Thymus (tissue), 11 donors: ENCODE measurements at regions not wholly inside any gene's neighbourhood (a gene's known extent, or its start where the extent isn't known, plus 50 kb on each side); places are given as distances from the start of the nearest gene placed in this dataset.

Source experiments
- DNase-seq, 9 donors: peaks; one replicate each; pipeline ENCODE4 v3.0.0-alpha.2; 2013; ENCODE audit warnings: low spot score in 9 of 9, low read depth in 6 of 9, missing footprints in 1 of 9
- H3K27ac ChIP-seq, 2 donors: one replicate each; pipeline ENCODE4 v1.5.1; 2013; ENCODE audit warnings: control low read depth in 1 of 2, low read depth in 1 of 2, low read length in 1 of 2, mild to moderate bottlenecking in 1 of 2, moderate library complexity in 1 of 2
- H3K27me3 ChIP-seq, 2 donors: one replicate each; pipeline ENCODE4 v1.5.1; 2013; ENCODE audit warnings: low read length in 1 of 2; ENCODE audit not compliant: control insufficient read depth in 2 of 2, insufficient read depth in 1 of 2
- H3K36me3 ChIP-seq, 2 donors: one replicate each; pipeline ENCODE4 v1.5.1; 2013; ENCODE audit warnings: low read length in 1 of 2, mild to moderate bottlenecking in 1 of 2, moderate library complexity in 1 of 2; ENCODE audit not compliant: control insufficient read depth in 2 of 2, insufficient read depth in 2 of 2
- H3K4me1 ChIP-seq, 2 donors: one replicate each; pipeline ENCODE4 v1.5.1; 2013; ENCODE audit warnings: low read length in 2 of 2; ENCODE audit not compliant: control insufficient read depth in 2 of 2, insufficient read depth in 2 of 2
- H3K4me3 ChIP-seq, 2 donors: one replicate each; pipeline ENCODE4 v1.5.1; 2013; ENCODE audit warnings: low read length in 2 of 2, control low read depth in 1 of 2, mild to moderate bottlenecking in 1 of 2
- H3K9me3 ChIP-seq, 2 donors: one replicate each; pipeline ENCODE4 v1.5.1; 2013; ENCODE audit warnings: low read length in 1 of 2, mild to moderate bottlenecking in 1 of 2; ENCODE audit not compliant: control insufficient read depth in 2 of 2, insufficient read depth in 1 of 2
- WGBS: extraction: QIAGEN DNeasy Blood & Tissue Kit; methylation state at CpG from one replicate; pipeline ENCODE4 v1.1.7; 2013; 5-methylcytosine and 5-hydroxymethylcytosine counted together
- donor health status: healthy.

DNA sequence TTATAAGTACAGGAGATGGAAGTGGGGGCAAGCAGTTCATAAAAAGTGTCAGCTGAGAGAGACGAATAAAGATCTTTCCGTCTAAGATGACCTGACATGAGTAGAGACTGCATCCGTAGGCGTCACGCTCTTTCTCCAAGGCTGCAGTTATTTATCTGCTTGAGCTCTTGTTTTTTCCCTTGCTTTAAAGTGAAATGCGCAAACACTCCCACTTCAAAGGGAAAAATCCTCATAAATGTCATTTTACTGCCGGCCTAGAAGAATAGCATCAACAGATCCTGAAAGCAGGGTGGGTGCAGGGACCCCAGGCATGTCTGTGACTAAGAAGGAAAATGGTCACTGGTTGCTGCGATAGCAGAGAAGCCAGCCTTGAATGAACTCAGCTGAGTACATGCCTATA, 647.4 kb downstream of the MED13L start:
- H3K27ac ChIP-seq, result no peak overlapping the region
- no peaks in the 10 kb centered on the region for H3K27me3 ChIP-seq
- H3K9me3 ChIP-seq, result no peaks in the 10 kb centered on the region
- no peaks in the 10 kb centered on the region for H3K4me1 ChIP-seq
- 87% methylated on average over 8 of the region's 8 CpGs for WGBS
- no peak for DNase-seq
- H3K4me3 ChIP-seq, result no peak overlapping the region
- no peaks in the 10 kb centered on the region for H3K36me3 ChIP-seq

GRCh38 chr12:115626210-115626609, 651.3 kb downstream of the MED13L start:
- WGBS, result 88% methylated on average over 3 of the region's 3 CpGs

GRCh38 chr12:115623764-115624334, 653.6 kb downstream of the MED13L start:
- WGBS, result 13% methylated on average over 18 of the region's 18 CpGs
- no peak overlapping the region for H3K27ac ChIP-seq
- DNase-seq, result no peak

More at GRCh38 chr12:115626210-115626609, 651.3 kb downstream of the MED13L start:
- no peaks in the 10 kb centered on the region for H3K4me1 ChIP-seq
- H3K4me3 ChIP-seq, result no peak overlapping the region
- H3K27ac ChIP-seq, result no peak overlapping the region
- no peaks in the 10 kb centered on the region for H3K9me3 ChIP-seq
- peaks cover 0 to 12% of the 10 kb centered on the region in 2 donors for H3K27me3 ChIP-seq
- H3K36me3 ChIP-seq, result no peaks in the 10 kb centered on the region
- no peak for DNase-seq

GRCh38 chr12:115623275-115623674, 654.2 kb downstream of the MED13L start:
- H3K4me1 ChIP-seq, result no peaks in the 10 kb centered on the region

More at GRCh38 chr12:115623764-115624334, 653.6 kb downstream of the MED13L start:
- Histone ChIP-seq H3K9me3 (no peaks in the 10 kb centered on the region), H3K4me1 (no peaks in the 10 kb centered on the region), H3K36me3 (no peaks in the 10 kb centered on the region), H3K27me3 (peaks cover 0 to 12% of the 10 kb centered on the region in 2 donors), H3K4me3 (no peak overlapping the region)

GRCh38 chr12:115620816-115621215, 656.7 kb downstream of the MED13L start:
- Histone ChIP-seq H3K36me3 (no peaks in the 10 kb centered on the region), H3K9me3 (no peaks in the 10 kb centered on the region), H3K27me3 (peaks cover 0 to 12% of the 10 kb centered on the region in 2 donors), H3K27ac (no peak overlapping the region), H3K4me3 (no peak overlapping the region), H3K4me1 (no peaks in the 10 kb centered on the region)
- WGBS, result 72% methylated on average over 4 of the region's 4 CpGs
- no peak for DNase-seq

More at GRCh38 chr12:115623275-115623674, 654.2 kb downstream of the MED13L start:
- H3K27me3 ChIP-seq, result peaks cover 0 to 12% of the 10 kb centered on the region in 2 donors
- no peaks in the 10 kb centered on the region for H3K36me3 ChIP-seq
- WGBS, result 90% methylated on average over 5 of the region's 5 CpGs
- H3K27ac ChIP-seq, result no peak overlapping the region
- DNase-seq, result no peak
- no peaks in the 10 kb centered on the region for H3K9me3 ChIP-seq
- H3K4me3 ChIP-seq, result no peak overlapping the region

- Histone ChIP-seq H3K27me3 (peaks cover 0 to 11% of the 10 kb centered on the region in 2 donors), H3K36me3 (no peaks in the 10 kb centered on the region), H3K27ac (no peak overlapping the region), H3K9me3 (no peaks in the 10 kb centered on the region), H3K4me3 (no peak overlapping the region), H3K4me1 (no peaks in the 10 kb centered on the region)
- WGBS, result 74% methylated on average over 3 of the region's 3 CpGs
- no peak for DNase-seq
Measured at GRCh38 chr12:115619889-115620288, 657.6 kb downstream of the MED13L start.

- H3K27ac ChIP-seq, result no peak overlapping the region
- no peaks in the 10 kb centered on the region for H3K9me3 ChIP-seq
- no peak for DNase-seq
- no peaks in the 10 kb centered on the region for H3K4me1 ChIP-seq
- peaks cover 0 to 4% of the 10 kb centered on the region in 2 donors for H3K27me3 ChIP-seq
- WGBS, result 82% methylated on average over 6 of the region's 6 CpGs
- H3K36me3 ChIP-seq, result no peaks in the 10 kb centered on the region
- H3K4me3 ChIP-seq, result no peak overlapping the region
Measured at GRCh38 chr12:115619061-115619460, 658.4 kb downstream of the MED13L start.

- no peak for DNase-seq
- Histone ChIP-seq H3K4me3 (no peak overlapping the region), H3K9me3 (no peaks in the 10 kb centered on the region), H3K4me1 (no peaks in the 10 kb centered on the region), H3K27ac (no peak overlapping the region), H3K36me3 (no peaks in the 10 kb centered on the region), H3K27me3 (no peaks in the 10 kb centered on the region)
- 96% methylated on average over 7 of the region's 7 CpGs for WGBS
Measured at GRCh38 chr12:115618105-115618504, 659.4 kb downstream of the MED13L start.

GRCh38 chr12:115617391-115617790, 660.1 kb downstream of the MED13L start:
- Histone ChIP-seq H3K9me3 (no peaks in the 10 kb centered on the region), H3K4me1 (no peaks in the 10 kb centered on the region), H3K36me3 (no peaks in the 10 kb centered on the region), H3K4me3 (no peak overlapping the region), H3K27ac (no peak overlapping the region), H3K27me3 (no peaks in the 10 kb centered on the region)
- DNase-seq, result no peak
- 86% methylated on average over 7 of the region's 7 CpGs for WGBS
